ENCODE measurements at regions not wholly inside any gene's neighbourhood (a gene's known extent, or its start where the extent isn't known, plus 50 kb on each side); places are given as distances from the start of the nearest gene placed in this dataset.

GRCh38 chr4:166293556-166293955 is 420.5 kb downstream of the TLL1 start (continued):
- TF ChIP-seq TAF1 (IDR thresholded peaks at IDR 0.05; ENCODE audit: low read depth, low read length): no peak
- no peak for TF ChIP-seq E2F6 (IDR thresholded peaks at IDR 0.05)
- TF ChIP-seq FOSL1 (IDR thresholded peaks at IDR 0.05; ENCODE audit: insufficient read depth, low read depth, low read length): no peak
- TF ChIP-seq CTBP2 (IDR thresholded peaks at IDR 0.05; ENCODE audit: borderline replicate concordance, insufficient read depth, insufficient read length, low read length): no peak
